ENCODE measurements at regions not wholly inside any gene's neighbourhood (a gene's known extent, or its start where the extent isn't known, plus 50 kb on each side); places are given as distances from the start of the nearest gene placed in this dataset.
A peak's percentile ranks its signal among the peaks of the same experiment; 100 is the strongest.

- TF ChIP-seq E2F6 (IDR thresholded peaks at IDR 0.05), result no peak
- TF ChIP-seq TCF12 (IDR thresholded peaks at IDR 0.05; ENCODE audit: low read depth, low read length), result peak; percentile 40; the same call in 1 of the 2 replicates
- peak; percentile 63; the same call in 1 of the 2 replicates for TF ChIP-seq TEAD4 (IDR thresholded peaks at IDR 0.05; ENCODE audit: low read depth, low read length)
- TF ChIP-seq MAX (IDR thresholded peaks at IDR 0.05), result peak; percentile 41; the same call in 1 of the 2 replicates
- TF ChIP-seq RAD21 (IDR thresholded peaks at IDR 0.05 in 1 of 2, conservative IDR thresholded peaks at IDR 0.05 in 1 of 2; ENCODE audit: low read depth in 2 of 2, low read length in 2 of 2), result peak; percentile 93
- no peak for TF ChIP-seq HDAC2 (IDR thresholded peaks at IDR 0.05; ENCODE audit: borderline replicate concordance in 1 of 2, low read depth in 2 of 2, low read length in 2 of 2)
- peak; percentile 45; the same call in 1 of the 2 replicates for TF ChIP-seq SP1 (IDR thresholded peaks at IDR 0.05; ENCODE audit: low read depth, low read length)
- peak; percentile 34 for TF ChIP-seq NANOG (IDR thresholded peaks at IDR 0.05; ENCODE audit: insufficient read depth, low read depth, low read length, poor library complexity, severe bottlenecking)
- peak; percentile 79 to 83 (median 81) for TF ChIP-seq CTCF (IDR thresholded peaks at IDR 0.05; ENCODE audit: control extremely low read depth in 1 of 3, insufficient read depth in 1 of 3, low read depth in 1 of 3, low read length in 3 of 3)
- peak; percentile 49 for TF ChIP-seq CREB1 (IDR thresholded peaks at IDR 0.05)
- TF ChIP-seq EGR1 (IDR thresholded peaks at IDR 0.05; ENCODE audit: borderline replicate concordance, low read depth, low read length), result no peak
- TF ChIP-seq ATF2 (IDR thresholded peaks at IDR 0.05; ENCODE audit: low read length), result 0 out of 2 replicates have a peak, but pooled peaks have one; percentile 60
- TF ChIP-seq POLR2AphosphoS5 (IDR thresholded peaks at IDR 0.05; ENCODE audit: low read depth, low read length), result peak; percentile 36; the same call in 1 of the 2 replicates
- no peak for TF ChIP-seq POLR2A (IDR thresholded peaks at IDR 0.05; ENCODE audit: control extremely low read depth in 1 of 2, low read depth in 2 of 2, low read length in 2 of 2)
- no peak for TF ChIP-seq TBP (IDR thresholded peaks at IDR 0.05; ENCODE audit: low read depth, low read length)
- TF ChIP-seq POU5F1 (IDR thresholded peaks at IDR 0.05; ENCODE audit: low read depth, low read length), result 0 out of 2 replicates have a peak, but pooled peaks have one; percentile 5
- no peak for TF ChIP-seq SIX5 (IDR thresholded peaks at IDR 0.05; ENCODE audit: low read depth, low read length)
Observed at GRCh38 chr1:243946946-243947345, 96.9 kb upstream of the AKT3 start (continued).

Measured in H1 (cell line).